ENCODE measurements at regions not wholly inside any gene's neighbourhood (a gene's known extent, or its start where the extent isn't known, plus 50 kb on each side); places are given as distances from the start of the nearest gene placed in this dataset.

DNA sequence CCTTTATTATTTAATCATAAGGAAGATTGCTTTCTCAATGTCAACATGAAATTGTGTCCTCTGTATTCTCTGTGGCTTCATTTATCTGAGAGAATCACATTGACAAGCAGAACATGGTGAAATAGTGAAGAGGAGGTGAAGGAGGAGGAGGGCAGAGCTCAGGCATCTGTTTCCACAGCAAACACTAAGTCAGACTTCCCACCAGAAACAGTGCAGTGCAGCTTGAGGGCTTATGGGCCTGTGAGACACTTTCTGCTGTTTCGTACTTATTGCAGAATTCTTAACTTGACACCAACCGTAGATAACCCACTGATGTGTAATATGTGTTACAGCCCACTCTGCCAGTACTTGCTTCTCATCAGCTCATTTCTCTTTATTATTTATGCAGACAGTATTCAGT lies 386.3 kb downstream of the DIRAS2 start:
- no peak for TF ChIP-seq TAF1 (IDR thresholded peaks at IDR 0.05; ENCODE audit: low read depth)
- TF ChIP-seq CREB1 (IDR thresholded peaks at IDR 0.05; ENCODE audit: low read depth): no peak
- no peak for TF ChIP-seq NFIC (IDR thresholded peaks at IDR 0.05)
- TF ChIP-seq, protein P1, sequence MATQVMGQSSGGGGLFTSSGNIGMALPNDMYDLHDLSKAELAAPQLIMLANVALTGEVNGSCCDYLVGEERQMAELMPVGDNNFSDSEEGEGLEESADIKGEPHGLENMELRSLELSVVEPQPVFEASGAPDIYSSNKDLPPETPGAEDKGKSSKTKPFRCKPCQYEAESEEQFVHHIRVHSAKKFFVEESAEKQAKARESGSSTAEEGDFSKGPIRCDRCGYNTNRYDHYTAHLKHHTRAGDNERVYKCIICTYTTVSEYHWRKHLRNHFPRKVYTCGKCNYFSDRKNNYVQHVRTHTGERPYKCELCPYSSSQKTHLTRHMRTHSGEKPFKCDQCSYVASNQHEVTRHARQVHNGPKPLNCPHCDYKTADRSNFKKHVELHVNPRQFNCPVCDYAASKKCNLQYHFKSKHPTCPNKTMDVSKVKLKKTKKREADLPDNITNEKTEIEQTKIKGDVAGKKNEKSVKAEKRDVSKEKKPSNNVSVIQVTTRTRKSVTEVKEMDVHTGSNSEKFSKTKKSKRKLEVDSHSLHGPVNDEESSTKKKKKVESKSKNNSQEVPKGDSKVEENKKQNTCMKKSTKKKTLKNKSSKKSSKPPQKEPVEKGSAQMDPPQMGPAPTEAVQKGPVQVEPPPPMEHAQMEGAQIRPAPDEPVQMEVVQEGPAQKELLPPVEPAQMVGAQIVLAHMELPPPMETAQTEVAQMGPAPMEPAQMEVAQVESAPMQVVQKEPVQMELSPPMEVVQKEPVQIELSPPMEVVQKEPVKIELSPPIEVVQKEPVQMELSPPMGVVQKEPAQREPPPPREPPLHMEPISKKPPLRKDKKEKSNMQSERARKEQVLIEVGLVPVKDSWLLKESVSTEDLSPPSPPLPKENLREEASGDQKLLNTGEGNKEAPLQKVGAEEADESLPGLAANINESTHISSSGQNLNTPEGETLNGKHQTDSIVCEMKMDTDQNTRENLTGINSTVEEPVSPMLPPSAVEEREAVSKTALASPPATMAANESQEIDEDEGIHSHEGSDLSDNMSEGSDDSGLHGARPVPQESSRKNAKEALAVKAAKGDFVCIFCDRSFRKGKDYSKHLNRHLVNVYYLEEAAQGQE (IDR thresholded peaks at IDR 0.05; ENCODE audit: low read depth): no peak
- TF ChIP-seq RAD21 (IDR thresholded peaks at IDR 0.05; ENCODE audit: low read depth): no peak
- TF ChIP-seq ZBTB7A (IDR thresholded peaks at IDR 0.05; ENCODE audit: low read depth): no peak
- TF ChIP-seq EP300 (IDR thresholded peaks at IDR 0.05; ENCODE audit: borderline replicate concordance): no peak
- TF ChIP-seq YY1 (IDR thresholded peaks at IDR 0.05; ENCODE audit: low read depth): no peak
- TF ChIP-seq EGR1 (IDR thresholded peaks at IDR 0.05): no peak
- TF ChIP-seq FOXM1 (IDR thresholded peaks at IDR 0.05; ENCODE audit: borderline replicate concordance, low read depth): no peak
- no peak for TF ChIP-seq MAX (IDR thresholded peaks at IDR 0.05)
- no peak for TF ChIP-seq USF1 (IDR thresholded peaks at IDR 0.05)
- no peak for TF ChIP-seq TEAD4 (IDR thresholded peaks at IDR 0.05)
- TF ChIP-seq TCF12 (IDR thresholded peaks at IDR 0.05; ENCODE audit: low read depth): no peak
